Activated B cell treated with CpG ODN at 0.5 μM for 24 hours (primary cell): ENCODE measurements at regions not wholly inside any gene's neighbourhood (a gene's known extent, or its start where the extent isn't known, plus 50 kb on each side); places are given as distances from the start of the nearest gene placed in this dataset.

Experiments
- ATAC-seq: fragments of 200-7000 bp; cut with Tn5 transposase; one replicate; pipeline ENCODE4 v1.10.0; 2021; ENCODE audit warnings: low read depth, mild to moderate bottlenecking, moderate library complexity
- CTCF ChIA-PET: fragments of 350-600 bp; sonication (Branson Sonifier 250); formaldehyde crosslinking; loops from one replicate; lab custom pipeline; 2021; ENCODE audit warnings: antibody characterized with exemption; lab: Charles Lee
- POLR2A ChIA-PET: fragments of 350-600 bp; sonication (Branson Sonifier 250); formaldehyde crosslinking; loops from one replicate; lab custom pipeline; 2021; ENCODE audit warnings: antibody characterized with exemption; lab: Charles Lee
- DNase-seq: peaks from one replicate; pipeline ENCODE4 v3.0.0; 2022
- H3K27ac Mint-ChIP-seq: one replicate; pipeline ENCODE4 v1.8.0; 2020; ENCODE audit warnings: mixed read lengths
- H3K27me3 Mint-ChIP-seq: one replicate; pipeline ENCODE4 v1.8.0; 2021; ENCODE audit warnings: mixed read lengths
- H3K36me3 Mint-ChIP-seq: one replicate; pipeline ENCODE4 v1.8.0; 2021; ENCODE audit warnings: low read depth, mixed read lengths
- H3K4me1 Mint-ChIP-seq: one replicate; pipeline ENCODE4 v1.8.0; 2021; ENCODE audit warnings: mixed read lengths
- H3K4me3 Mint-ChIP-seq: one replicate; pipeline ENCODE4 v1.8.0; 2020; ENCODE audit warnings: mild to moderate bottlenecking, mixed read lengths
- H3K9me3 Mint-ChIP-seq: one replicate; pipeline ENCODE4 v1.8.0; 2020; ENCODE audit warnings: mixed read lengths
- intact Hi-C: fragments of 100-400 bp; cut with micrococcal nuclease; formaldehyde crosslinking; loops from one replicate; pipeline ENCODE4 v1.15.1; 2024
- TF ChIP-seq, protein P1 (sequence below): fragments of 200-600 bp; IDR thresholded peaks from one replicate; pipeline ENCODE4 v1.8.0; 2022; ENCODE audit warnings: antibody characterized with exemption, mild to moderate bottlenecking

DNA sequence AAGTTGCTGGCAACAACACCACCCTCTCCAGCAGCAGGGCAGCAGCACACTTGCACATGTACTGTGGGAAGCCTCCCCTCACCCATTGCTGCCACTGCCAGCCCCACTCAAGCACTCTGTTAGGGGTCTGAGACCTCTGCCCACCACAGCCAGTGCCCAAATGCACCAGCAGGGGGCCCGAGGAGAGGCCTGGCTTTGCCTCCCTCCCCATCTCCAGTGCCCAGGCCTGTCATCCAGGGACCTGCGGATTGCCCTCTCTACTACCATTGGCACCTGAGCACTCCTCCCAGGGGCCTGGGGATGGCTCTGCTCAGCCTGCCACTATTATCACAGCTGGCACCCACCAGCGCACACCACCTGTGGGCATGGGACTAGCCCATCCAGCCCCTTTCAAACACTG, 175.7 kb downstream of the PMAIP1 start:
- Mint-ChIP-seq H3K9me3 (peaks cover 7% of the 10 kb centered on the region), H3K36me3 (no peaks in the 10 kb centered on the region), H3K27ac (no peak overlapping the region), H3K4me1 (no peaks in the 10 kb centered on the region), H3K4me3 (no peak overlapping the region), H3K27me3 (peaks cover 9% of the 10 kb centered on the region)
- TF ChIP-seq, protein P1, sequence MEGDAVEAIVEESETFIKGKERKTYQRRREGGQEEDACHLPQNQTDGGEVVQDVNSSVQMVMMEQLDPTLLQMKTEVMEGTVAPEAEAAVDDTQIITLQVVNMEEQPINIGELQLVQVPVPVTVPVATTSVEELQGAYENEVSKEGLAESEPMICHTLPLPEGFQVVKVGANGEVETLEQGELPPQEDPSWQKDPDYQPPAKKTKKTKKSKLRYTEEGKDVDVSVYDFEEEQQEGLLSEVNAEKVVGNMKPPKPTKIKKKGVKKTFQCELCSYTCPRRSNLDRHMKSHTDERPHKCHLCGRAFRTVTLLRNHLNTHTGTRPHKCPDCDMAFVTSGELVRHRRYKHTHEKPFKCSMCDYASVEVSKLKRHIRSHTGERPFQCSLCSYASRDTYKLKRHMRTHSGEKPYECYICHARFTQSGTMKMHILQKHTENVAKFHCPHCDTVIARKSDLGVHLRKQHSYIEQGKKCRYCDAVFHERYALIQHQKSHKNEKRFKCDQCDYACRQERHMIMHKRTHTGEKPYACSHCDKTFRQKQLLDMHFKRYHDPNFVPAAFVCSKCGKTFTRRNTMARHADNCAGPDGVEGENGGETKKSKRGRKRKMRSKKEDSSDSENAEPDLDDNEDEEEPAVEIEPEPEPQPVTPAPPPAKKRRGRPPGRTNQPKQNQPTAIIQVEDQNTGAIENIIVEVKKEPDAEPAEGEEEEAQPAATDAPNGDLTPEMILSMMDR = no peak
- intact Hi-C loops = no loop called here
- ChIA-PET POLR2A (no interaction called here), CTCF (no interaction called here)
- DNase-seq (no peak), ATAC-seq (no peak)

DNA sequence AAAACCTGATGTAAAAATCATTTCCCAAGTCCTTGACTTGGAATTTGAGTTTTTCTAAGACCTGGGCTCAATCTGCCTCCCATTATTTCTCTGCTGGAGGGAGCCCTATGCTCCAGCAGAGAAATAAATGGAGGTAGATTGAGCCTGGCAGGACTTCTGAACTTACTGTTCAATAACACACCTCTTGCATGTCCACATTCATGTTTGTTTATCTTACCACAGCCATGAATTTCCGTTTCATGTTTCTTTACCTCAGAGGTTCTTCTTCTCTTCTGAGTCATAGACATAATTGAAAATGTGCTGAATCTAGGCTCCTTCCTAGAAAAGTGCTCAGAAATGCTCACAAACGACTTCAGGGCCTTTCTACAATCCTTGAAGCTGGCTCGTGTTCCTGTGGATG, 170.8 kb downstream of the PMAIP1 start:
- POLR2A ChIA-PET = no interaction called here
- CTCF ChIA-PET = no interaction called here
- ATAC-seq = no peak
- Mint-ChIP-seq H3K27ac (no peak overlapping the region), H3K9me3 (peaks cover 2% of the 10 kb centered on the region), H3K4me1 (no peaks in the 10 kb centered on the region), H3K36me3 (no peaks in the 10 kb centered on the region), H3K27me3 (peaks cover 9% of the 10 kb centered on the region), H3K4me3 (no peak overlapping the region)
- TF ChIP-seq, protein P1 = no peak
- intact Hi-C loops = no loop called here
- DNase-seq = no peak

DNA sequence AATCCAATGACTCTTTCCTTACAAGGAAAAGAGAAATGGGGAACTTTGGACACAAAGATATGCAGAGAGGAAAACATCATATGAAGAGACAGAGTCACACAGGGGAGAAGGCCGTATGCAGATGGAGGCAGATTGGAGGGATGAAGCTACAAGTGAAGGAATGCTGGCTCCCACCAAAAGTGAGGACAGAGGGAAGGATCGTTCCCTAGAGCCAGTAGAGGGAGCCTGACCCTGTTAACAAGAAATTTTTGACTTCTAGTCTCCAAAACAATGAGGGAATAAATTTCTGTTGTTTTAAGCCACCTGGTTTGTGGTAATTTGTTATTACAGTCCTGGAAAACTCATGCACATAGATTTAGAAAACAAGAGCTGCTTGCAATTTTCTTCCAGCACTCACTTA, 169.3 kb downstream of the PMAIP1 start:
- H3K36me3 Mint-ChIP-seq = no peaks in the 10 kb centered on the region
- CTCF ChIA-PET = no interaction called here
- peaks cover 13% of the 10 kb centered on the region for H3K27me3 Mint-ChIP-seq
- DNase-seq (no peak), ATAC-seq (no peak)
- H3K4me1 Mint-ChIP-seq = no peaks in the 10 kb centered on the region
- TF ChIP-seq, protein P1 = no peak
- POLR2A ChIA-PET = no interaction called here
- no peak overlapping the region for H3K4me3 Mint-ChIP-seq
- peaks cover 2% of the 10 kb centered on the region for H3K9me3 Mint-ChIP-seq
- intact Hi-C loops = no loop called here
- no peak overlapping the region for H3K27ac Mint-ChIP-seq

DNA sequence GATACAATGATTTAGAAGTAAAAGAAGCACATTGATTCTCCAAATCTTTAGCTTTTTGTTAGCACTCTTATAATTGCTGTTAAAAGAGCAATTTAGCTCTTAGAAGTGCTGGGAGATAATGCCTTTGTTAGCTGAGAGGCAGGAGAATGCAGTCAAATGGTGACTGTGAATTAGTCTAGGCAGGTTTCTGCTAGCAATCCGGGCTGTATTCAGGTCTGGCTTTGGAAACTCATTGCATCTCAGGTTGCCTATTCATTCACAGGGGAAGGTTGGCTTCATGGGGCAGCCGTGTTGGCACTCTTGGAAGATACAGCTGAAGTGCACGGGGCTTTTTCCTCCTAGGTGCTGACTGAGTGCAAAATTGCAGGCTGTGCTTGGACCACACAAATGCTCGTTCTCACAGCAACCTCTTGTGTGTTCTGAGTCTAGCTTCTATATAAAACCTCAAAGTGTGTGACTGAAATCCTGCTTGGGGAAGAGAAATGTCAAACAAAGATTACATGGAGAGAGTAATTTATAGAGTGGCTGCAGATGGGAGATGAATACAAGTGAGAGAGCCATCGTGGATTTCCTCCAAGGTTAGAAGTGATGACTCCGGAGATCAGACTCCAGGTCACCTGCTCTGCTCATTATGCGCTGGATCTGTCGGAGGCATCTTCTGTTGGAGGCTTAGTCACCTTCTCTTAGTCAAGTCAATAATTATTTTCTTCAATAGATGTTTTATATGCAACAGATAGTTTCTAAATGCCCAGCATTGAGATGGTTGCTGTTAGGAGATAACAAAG, 167.8 kb downstream of the PMAIP1 start:
- no peaks in the 10 kb centered on the region for H3K9me3 Mint-ChIP-seq
- H3K4me1 Mint-ChIP-seq = no peaks in the 10 kb centered on the region
- ATAC-seq = no peak
- ChIA-PET CTCF (no interaction called here), POLR2A (interaction anchor here (0.6 kb wide), 2 partner anchors 66 to 1432 kb away, joined by 9 to 11 read pairs; no protein-coding TSS in a partner anchor)
- DNase-seq = no peak
- no peaks in the 10 kb centered on the region for H3K36me3 Mint-ChIP-seq
- TF ChIP-seq, protein P1 = no peak
- H3K4me3 Mint-ChIP-seq = no peak overlapping the region
- no peak overlapping the region for H3K27ac Mint-ChIP-seq
- intact Hi-C loops = no loop called here
- H3K27me3 Mint-ChIP-seq = peaks cover 16% of the 10 kb centered on the region

DNA sequence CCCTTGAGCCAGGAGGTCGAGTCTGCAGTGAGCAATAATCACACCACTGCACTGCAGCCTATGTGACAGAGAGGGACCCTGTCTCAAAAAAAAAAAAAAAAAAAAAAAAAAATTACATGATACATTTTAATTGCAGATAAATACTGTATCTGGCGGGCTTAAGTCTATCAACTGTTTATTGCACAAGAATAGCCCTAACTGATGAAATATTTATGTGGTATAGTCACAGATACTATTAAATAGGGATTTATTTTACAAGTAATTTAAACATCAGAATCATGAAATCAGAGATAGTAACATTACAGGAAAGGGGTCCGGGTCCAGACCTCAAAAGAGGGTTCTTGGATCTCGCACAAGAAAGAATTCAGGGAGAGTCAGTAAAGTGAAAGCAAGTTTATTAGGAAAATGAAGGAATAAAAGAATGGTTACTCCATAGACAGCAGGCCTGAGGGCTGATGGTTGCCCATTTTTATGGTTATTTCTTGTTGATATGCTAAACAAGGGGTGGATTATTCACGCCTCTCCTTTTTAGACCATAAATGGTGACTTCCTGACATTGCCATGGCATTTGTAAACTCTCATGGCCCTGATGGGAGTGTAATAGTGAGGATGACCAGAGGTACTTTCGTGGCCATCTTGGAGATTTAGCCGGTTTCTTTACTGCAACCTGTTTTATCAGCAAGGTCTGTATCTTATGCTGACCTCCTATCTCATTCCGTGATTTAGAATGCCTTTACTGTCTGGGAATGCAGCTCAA, 166.6 kb downstream of the PMAIP1 start:
- CTCF ChIA-PET = no interaction called here
- Mint-ChIP-seq H3K27me3 (peaks cover 22% of the 10 kb centered on the region), H3K4me3 (no peak overlapping the region), H3K4me1 (no peaks in the 10 kb centered on the region), H3K36me3 (no peaks in the 10 kb centered on the region), H3K9me3 (no peaks in the 10 kb centered on the region), H3K27ac (no peak overlapping the region)
- intact Hi-C loops = no loop called here
- TF ChIP-seq, protein P1 = no peak
- POLR2A ChIA-PET = no interaction called here
- ATAC-seq (no peak), DNase-seq (no peak)
